MM.1S (cell line): ENCODE measurements at regions not wholly inside any gene's neighbourhood (a gene's known extent, or its start where the extent isn't known, plus 50 kb on each side); places are given as distances from the start of the nearest gene placed in this dataset.

Experiments used
- DNase-seq: peaks from one replicate; pipeline ENCODE4 v3.0.0-alpha.2; 2015
- H2AFZ ChIP-seq: fragments of 300-600 bp; sonication (generic); 2 replicates; pipeline ENCODE4 v1.6.0; 2016; ENCODE audit warnings: antibody characterized with exemption, low read length
- H3F3A ChIP-seq: fragments of 300-600 bp; sonication (generic); 2 replicates; pipeline ENCODE4 v1.6.1; 2016; ENCODE audit warnings: mild to moderate bottlenecking, antibody characterized with exemption, low read length, moderate library complexity, mixed read lengths; ENCODE audit not compliant: insufficient read depth
- H3K27ac ChIP-seq: fragments of 300-600 bp; sonication (generic); 2 replicates; pipeline ENCODE4 v1.5.1; 2016; ENCODE audit warnings: mild to moderate bottlenecking, low read length
- H3K27me3 ChIP-seq: fragments of 300-600 bp; sonication (generic); replicated peaks from 2 replicates; pipeline ENCODE4 v1.6.0; 2016; ENCODE audit warnings: low read length; ENCODE audit not compliant: insufficient read depth
- H3K36me3 ChIP-seq: fragments of 300-600 bp; sonication (generic); replicated peaks from 2 replicates; pipeline ENCODE4 v1.6.1; 2016; ENCODE audit warnings: mild to moderate bottlenecking, low read length, mixed read lengths; ENCODE audit not compliant: insufficient read depth
- H3K4me1 ChIP-seq: fragments of 300-600 bp; sonication (generic); 2 replicates; pipeline ENCODE4 v1.6.1; 2016; ENCODE audit warnings: low read length, mixed read lengths
- H3K4me2 ChIP-seq: fragments of 300-600 bp; sonication (generic); 2 replicates; pipeline ENCODE4 v1.6.0; 2016; ENCODE audit warnings: low read depth, low read length
- H3K4me3 ChIP-seq: fragments of 300-600 bp; sonication (generic); 2 replicates; pipeline ENCODE4 v1.5.1; 2016; ENCODE audit warnings: low read length, mixed read lengths
- H3K79me2 ChIP-seq: fragments of 300-600 bp; sonication (generic); 2 replicates; pipeline ENCODE4 v1.6.1; 2016; ENCODE audit warnings: mixed run types, low read length, mixed read lengths
- H3K9ac ChIP-seq: fragments of 300-600 bp; sonication (generic); 2 replicates; pipeline ENCODE4 v1.6.1; 2016; ENCODE audit warnings: low read length, mixed read lengths
- H3K9me2 ChIP-seq: fragments of 300-600 bp; sonication (generic); replicated peaks from 2 replicates; pipeline ENCODE4 v1.6.1; 2016; ENCODE audit warnings: mild to moderate bottlenecking, low read length, mixed read lengths; ENCODE audit not compliant: insufficient read depth
- H3K9me3 ChIP-seq: fragments of 300-600 bp; sonication (generic); replicated peaks from 2 replicates; pipeline ENCODE4 v1.6.1; 2016; ENCODE audit warnings: mild to moderate bottlenecking, low read length, mixed read lengths; ENCODE audit not compliant: insufficient read depth
- H4K20me1 ChIP-seq: fragments of 300-600 bp; sonication (generic); 2 replicates; pipeline ENCODE4 v1.6.1; 2016; ENCODE audit warnings: mild to moderate bottlenecking, low read length, moderate library complexity, mixed read lengths; ENCODE audit not compliant: insufficient read depth
- EZH2 ChIP-seq: fragments of 300-600 bp; sonication (generic); optimal IDR thresholded peaks from 2 replicates; pipeline ENCODE3; 2017; ENCODE audit warnings: low read depth, mild to moderate bottlenecking, antibody characterized with exemption, low read length, mixed read lengths
- EZH2phosphoT487 ChIP-seq: fragments of 300-600 bp; sonication (generic); IDR thresholded peaks from 2 replicates; pipeline ENCODE4 v1.6.1; 2018; ENCODE audit warnings: antibody characterized with exemption, low read length
- TF ChIP-seq, protein P1 (sequence below): fragments of 300-600 bp; sonication (generic); IDR thresholded peaks from 2 replicates; pipeline ENCODE4 v1.5.1; 2016; ENCODE audit warnings: antibody characterized with exemption, low read length, mixed read lengths

DNA sequence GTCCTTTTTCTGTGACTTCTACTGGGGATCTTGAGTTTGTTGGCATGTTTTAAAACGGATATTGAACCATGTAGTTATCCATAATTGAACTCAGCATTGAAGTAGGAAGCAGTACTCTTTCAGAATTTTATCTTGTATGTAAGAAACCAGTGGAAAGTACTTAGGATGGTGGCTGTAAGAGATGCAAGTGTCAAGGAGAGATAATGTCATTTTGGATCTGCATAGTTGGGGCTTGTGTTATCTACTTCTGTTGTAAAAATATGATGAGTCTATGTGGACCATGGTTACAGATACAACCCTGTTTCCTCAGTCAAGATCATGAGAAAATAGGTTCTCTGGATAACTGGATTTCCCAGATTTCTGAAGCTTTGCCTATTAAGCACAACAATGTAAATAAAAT, 113.7 kb downstream of the NAB1 start:
- DNase-seq: no peak
- Histone ChIP-seq H3F3A (no peaks in the 10 kb centered on the region), H3K4me1 (no peaks in the 10 kb centered on the region), H3K9ac (no peak overlapping the region), H3K9me3 (no peaks in the 10 kb centered on the region), H4K20me1 (no peaks in the 10 kb centered on the region), H3K4me2 (no peak overlapping the region), H3K79me2 (no peaks in the 10 kb centered on the region), H3K27me3 (no peaks in the 10 kb centered on the region), H3K36me3 (no peaks in the 10 kb centered on the region), H2AFZ (no peak overlapping the region), H3K4me3 (no peak overlapping the region), H3K27ac (no peak overlapping the region), H3K9me2 (no peaks in the 10 kb centered on the region)
- TF ChIP-seq EZH2phosphoT487 (no peak), EZH2 (no peak)
- TF ChIP-seq, protein P1, sequence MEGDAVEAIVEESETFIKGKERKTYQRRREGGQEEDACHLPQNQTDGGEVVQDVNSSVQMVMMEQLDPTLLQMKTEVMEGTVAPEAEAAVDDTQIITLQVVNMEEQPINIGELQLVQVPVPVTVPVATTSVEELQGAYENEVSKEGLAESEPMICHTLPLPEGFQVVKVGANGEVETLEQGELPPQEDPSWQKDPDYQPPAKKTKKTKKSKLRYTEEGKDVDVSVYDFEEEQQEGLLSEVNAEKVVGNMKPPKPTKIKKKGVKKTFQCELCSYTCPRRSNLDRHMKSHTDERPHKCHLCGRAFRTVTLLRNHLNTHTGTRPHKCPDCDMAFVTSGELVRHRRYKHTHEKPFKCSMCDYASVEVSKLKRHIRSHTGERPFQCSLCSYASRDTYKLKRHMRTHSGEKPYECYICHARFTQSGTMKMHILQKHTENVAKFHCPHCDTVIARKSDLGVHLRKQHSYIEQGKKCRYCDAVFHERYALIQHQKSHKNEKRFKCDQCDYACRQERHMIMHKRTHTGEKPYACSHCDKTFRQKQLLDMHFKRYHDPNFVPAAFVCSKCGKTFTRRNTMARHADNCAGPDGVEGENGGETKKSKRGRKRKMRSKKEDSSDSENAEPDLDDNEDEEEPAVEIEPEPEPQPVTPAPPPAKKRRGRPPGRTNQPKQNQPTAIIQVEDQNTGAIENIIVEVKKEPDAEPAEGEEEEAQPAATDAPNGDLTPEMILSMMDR: no peak

DNA sequence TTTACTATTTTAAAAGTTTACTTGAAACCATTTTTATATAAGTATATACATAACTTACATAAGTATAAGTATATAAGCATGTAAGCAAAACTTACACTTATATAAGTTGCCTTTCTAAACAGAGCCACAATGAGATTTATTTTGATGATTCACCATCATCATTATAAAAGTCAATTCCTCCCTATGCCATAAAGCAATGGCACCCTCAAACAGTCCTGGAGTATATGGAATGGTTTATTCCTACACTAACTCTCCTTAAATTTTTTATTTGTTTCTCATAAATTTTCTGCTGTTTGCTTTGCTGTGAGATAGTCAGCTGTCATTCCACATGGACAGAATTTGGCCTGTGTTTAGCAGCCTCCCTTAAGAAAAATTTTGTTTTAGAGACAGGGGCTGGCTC, 114.2 kb downstream of the NAB1 start:
- Histone ChIP-seq H3K9ac (no peak overlapping the region), H3K27ac (no peak overlapping the region), H3K4me2 (no peak overlapping the region), H4K20me1 (no peaks in the 10 kb centered on the region), H3F3A (no peaks in the 10 kb centered on the region), H2AFZ (no peak overlapping the region), H3K9me2 (no peaks in the 10 kb centered on the region), H3K79me2 (no peaks in the 10 kb centered on the region), H3K9me3 (no peaks in the 10 kb centered on the region), H3K36me3 (no peaks in the 10 kb centered on the region), H3K27me3 (no peaks in the 10 kb centered on the region), H3K4me3 (no peak overlapping the region), H3K4me1 (no peaks in the 10 kb centered on the region)
- TF ChIP-seq EZH2phosphoT487: no peak
- TF ChIP-seq, protein P1: no peak
- TF ChIP-seq EZH2: no peak
- DNase-seq: no peak

DNA sequence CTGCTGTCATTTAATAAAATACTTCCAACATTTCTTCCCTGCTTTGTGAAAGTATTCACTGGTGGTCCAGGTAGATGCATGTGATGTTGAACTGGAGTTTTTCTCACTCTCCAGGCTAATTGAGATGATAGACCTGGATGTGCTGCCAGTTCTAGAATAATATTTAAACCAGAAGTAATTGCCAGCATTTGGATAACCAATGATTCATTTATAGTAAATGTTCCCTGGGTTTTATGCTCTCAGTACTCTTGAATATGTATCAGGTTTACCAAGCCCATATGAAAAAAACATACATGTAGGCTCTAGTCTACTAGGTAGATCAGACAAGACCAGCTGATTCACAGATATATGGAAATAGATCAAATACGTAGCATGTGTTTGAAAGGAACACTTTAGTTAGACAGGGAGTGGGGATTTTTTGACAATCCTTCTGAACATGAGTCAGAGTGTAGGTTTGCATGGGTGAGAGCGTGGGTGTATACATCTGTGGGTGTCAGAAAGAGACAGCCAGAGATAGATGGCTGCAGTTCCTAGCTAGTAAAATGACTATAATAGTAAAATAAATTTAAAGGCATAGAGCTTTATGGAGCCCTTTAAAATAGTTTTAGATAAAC, 115.1 kb downstream of the NAB1 start:
- H4K20me1 ChIP-seq: no peaks in the 10 kb centered on the region
- no peaks in the 10 kb centered on the region for H3K9me2 ChIP-seq
- no peaks in the 10 kb centered on the region for H3K4me1 ChIP-seq
- no peaks in the 10 kb centered on the region for H3K79me2 ChIP-seq
- no peak overlapping the region for H2AFZ ChIP-seq
- TF ChIP-seq EZH2phosphoT487 (no peak), EZH2 (no peak)
- TF ChIP-seq, protein P1: no peak
- H3K9ac ChIP-seq: no peak overlapping the region
- no peaks in the 10 kb centered on the region for H3F3A ChIP-seq
- DNase-seq: no peak
- H3K27ac ChIP-seq: no peak overlapping the region
- no peaks in the 10 kb centered on the region for H3K9me3 ChIP-seq
- H3K27me3 ChIP-seq: no peaks in the 10 kb centered on the region
- no peak overlapping the region for H3K4me2 ChIP-seq
- no peak overlapping the region for H3K4me3 ChIP-seq
- no peaks in the 10 kb centered on the region for H3K36me3 ChIP-seq
